GM23338 (cell line): ENCODE measurements at regions not wholly inside any gene's neighbourhood (a gene's known extent, or its start where the extent isn't known, plus 50 kb on each side); places are given as distances from the start of the nearest gene placed in this dataset.

Experiments used
- CREB1 ChIP-seq: fragments of 250-450 bp; sonication (Bioruptor Pico); IDR thresholded peaks from 2 replicates; pipeline ENCODE4 v1.5.0; 2020; ENCODE audit warnings: low read depth, mild to moderate bottlenecking, moderate library complexity
- ETS1 ChIP-seq: IDR thresholded peaks from 2 replicates; pipeline ENCODE4 v1.6.1; 2016; ENCODE audit warnings: antibody characterized with exemption
- EZH2 ChIP-seq: fragments of 200-600 bp; sonication (generic); IDR thresholded peaks from one replicate; pipeline ENCODE4 v1.8.0; 2017; ENCODE audit warnings: antibody characterized with exemption, mild to moderate bottlenecking, low read depth; ENCODE audit not compliant: unreplicated experiment
- EZH2phosphoT487 ChIP-seq: fragments of 200-600 bp; sonication (generic); IDR thresholded peaks from one replicate; pipeline ENCODE4 v1.8.1; 2018; ENCODE audit warnings: antibody characterized with exemption; ENCODE audit not compliant: unreplicated experiment
- JUNB ChIP-seq: IDR thresholded peaks from one replicate; pipeline ENCODE4 v1.6.1; 2016; ENCODE audit warnings: antibody characterized with exemption; ENCODE audit not compliant: unreplicated experiment
- NANOG ChIP-seq: IDR thresholded peaks from 2 replicates; pipeline ENCODE4 v1.6.1; 2016; ENCODE audit warnings: antibody characterized with exemption, borderline replicate concordance
- POLR2AphosphoS5 ChIP-seq: IDR thresholded peaks from 2 replicates; pipeline ENCODE4 v1.6.1; 2016; ENCODE audit warnings: antibody characterized with exemption, low read depth
- STAT1 ChIP-seq: IDR thresholded peaks from one replicate; pipeline ENCODE4 v1.6.1; 2016; ENCODE audit warnings: antibody characterized with exemption; ENCODE audit not compliant: unreplicated experiment
- ZNF114 ChIP-seq: fragments of 250-450 bp; sonication (Bioruptor Pico); IDR thresholded peaks from 2 replicates; pipeline ENCODE4 v1.5.0; 2020; ENCODE audit warnings: mild to moderate bottlenecking, moderate library complexity
- ZNF331 ChIP-seq: fragments of 250-450 bp; sonication (Bioruptor Pico); IDR thresholded peaks from 2 replicates; pipeline ENCODE4 v1.5.0; 2020; ENCODE audit warnings: low read depth, mild to moderate bottlenecking, moderate library complexity
- TF ChIP-seq, protein P1 (sequence below), 2 experiments: fragments of 200-600 bp in 1 of 2; sonication (generic) in 1 of 2; conservative IDR thresholded peaks; 2 replicates each; pipeline versions ENCODE4 v1.5.1 to v1.6.1; 2016 to 2017; ENCODE audit warnings: antibody characterized with exemption in 2 of 2, low read depth in 2 of 2, mild to moderate bottlenecking in 2 of 2, moderate library complexity in 1 of 2
- TF ChIP-seq, protein P2 (sequence below): fragments of 250-450 bp; sonication (Bioruptor Pico); IDR thresholded peaks from 2 replicates; pipeline ENCODE4 v1.5.0; 2020; ENCODE audit warnings: mild to moderate bottlenecking, moderate library complexity
- TF ChIP-seq, protein P3 (sequence below): IDR thresholded peaks from one replicate; pipeline ENCODE4 v1.6.1; 2018; ENCODE audit warnings: antibody characterized with exemption; ENCODE audit not compliant: unreplicated experiment

GRCh38 chr3:104353951-104354350 lies 1012.8 kb upstream of the ALCAM start:
- TF ChIP-seq, protein P1, sequence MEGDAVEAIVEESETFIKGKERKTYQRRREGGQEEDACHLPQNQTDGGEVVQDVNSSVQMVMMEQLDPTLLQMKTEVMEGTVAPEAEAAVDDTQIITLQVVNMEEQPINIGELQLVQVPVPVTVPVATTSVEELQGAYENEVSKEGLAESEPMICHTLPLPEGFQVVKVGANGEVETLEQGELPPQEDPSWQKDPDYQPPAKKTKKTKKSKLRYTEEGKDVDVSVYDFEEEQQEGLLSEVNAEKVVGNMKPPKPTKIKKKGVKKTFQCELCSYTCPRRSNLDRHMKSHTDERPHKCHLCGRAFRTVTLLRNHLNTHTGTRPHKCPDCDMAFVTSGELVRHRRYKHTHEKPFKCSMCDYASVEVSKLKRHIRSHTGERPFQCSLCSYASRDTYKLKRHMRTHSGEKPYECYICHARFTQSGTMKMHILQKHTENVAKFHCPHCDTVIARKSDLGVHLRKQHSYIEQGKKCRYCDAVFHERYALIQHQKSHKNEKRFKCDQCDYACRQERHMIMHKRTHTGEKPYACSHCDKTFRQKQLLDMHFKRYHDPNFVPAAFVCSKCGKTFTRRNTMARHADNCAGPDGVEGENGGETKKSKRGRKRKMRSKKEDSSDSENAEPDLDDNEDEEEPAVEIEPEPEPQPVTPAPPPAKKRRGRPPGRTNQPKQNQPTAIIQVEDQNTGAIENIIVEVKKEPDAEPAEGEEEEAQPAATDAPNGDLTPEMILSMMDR (conservative IDR thresholded peaks at IDR 0.05; ENCODE audit: low read depth in 2 of 2): no peak
- no peak for TF ChIP-seq JUNB
- TF ChIP-seq EZH2: no peak
- TF ChIP-seq POLR2AphosphoS5: no peak
- TF ChIP-seq EZH2phosphoT487: no peak
- TF ChIP-seq, protein P2, sequence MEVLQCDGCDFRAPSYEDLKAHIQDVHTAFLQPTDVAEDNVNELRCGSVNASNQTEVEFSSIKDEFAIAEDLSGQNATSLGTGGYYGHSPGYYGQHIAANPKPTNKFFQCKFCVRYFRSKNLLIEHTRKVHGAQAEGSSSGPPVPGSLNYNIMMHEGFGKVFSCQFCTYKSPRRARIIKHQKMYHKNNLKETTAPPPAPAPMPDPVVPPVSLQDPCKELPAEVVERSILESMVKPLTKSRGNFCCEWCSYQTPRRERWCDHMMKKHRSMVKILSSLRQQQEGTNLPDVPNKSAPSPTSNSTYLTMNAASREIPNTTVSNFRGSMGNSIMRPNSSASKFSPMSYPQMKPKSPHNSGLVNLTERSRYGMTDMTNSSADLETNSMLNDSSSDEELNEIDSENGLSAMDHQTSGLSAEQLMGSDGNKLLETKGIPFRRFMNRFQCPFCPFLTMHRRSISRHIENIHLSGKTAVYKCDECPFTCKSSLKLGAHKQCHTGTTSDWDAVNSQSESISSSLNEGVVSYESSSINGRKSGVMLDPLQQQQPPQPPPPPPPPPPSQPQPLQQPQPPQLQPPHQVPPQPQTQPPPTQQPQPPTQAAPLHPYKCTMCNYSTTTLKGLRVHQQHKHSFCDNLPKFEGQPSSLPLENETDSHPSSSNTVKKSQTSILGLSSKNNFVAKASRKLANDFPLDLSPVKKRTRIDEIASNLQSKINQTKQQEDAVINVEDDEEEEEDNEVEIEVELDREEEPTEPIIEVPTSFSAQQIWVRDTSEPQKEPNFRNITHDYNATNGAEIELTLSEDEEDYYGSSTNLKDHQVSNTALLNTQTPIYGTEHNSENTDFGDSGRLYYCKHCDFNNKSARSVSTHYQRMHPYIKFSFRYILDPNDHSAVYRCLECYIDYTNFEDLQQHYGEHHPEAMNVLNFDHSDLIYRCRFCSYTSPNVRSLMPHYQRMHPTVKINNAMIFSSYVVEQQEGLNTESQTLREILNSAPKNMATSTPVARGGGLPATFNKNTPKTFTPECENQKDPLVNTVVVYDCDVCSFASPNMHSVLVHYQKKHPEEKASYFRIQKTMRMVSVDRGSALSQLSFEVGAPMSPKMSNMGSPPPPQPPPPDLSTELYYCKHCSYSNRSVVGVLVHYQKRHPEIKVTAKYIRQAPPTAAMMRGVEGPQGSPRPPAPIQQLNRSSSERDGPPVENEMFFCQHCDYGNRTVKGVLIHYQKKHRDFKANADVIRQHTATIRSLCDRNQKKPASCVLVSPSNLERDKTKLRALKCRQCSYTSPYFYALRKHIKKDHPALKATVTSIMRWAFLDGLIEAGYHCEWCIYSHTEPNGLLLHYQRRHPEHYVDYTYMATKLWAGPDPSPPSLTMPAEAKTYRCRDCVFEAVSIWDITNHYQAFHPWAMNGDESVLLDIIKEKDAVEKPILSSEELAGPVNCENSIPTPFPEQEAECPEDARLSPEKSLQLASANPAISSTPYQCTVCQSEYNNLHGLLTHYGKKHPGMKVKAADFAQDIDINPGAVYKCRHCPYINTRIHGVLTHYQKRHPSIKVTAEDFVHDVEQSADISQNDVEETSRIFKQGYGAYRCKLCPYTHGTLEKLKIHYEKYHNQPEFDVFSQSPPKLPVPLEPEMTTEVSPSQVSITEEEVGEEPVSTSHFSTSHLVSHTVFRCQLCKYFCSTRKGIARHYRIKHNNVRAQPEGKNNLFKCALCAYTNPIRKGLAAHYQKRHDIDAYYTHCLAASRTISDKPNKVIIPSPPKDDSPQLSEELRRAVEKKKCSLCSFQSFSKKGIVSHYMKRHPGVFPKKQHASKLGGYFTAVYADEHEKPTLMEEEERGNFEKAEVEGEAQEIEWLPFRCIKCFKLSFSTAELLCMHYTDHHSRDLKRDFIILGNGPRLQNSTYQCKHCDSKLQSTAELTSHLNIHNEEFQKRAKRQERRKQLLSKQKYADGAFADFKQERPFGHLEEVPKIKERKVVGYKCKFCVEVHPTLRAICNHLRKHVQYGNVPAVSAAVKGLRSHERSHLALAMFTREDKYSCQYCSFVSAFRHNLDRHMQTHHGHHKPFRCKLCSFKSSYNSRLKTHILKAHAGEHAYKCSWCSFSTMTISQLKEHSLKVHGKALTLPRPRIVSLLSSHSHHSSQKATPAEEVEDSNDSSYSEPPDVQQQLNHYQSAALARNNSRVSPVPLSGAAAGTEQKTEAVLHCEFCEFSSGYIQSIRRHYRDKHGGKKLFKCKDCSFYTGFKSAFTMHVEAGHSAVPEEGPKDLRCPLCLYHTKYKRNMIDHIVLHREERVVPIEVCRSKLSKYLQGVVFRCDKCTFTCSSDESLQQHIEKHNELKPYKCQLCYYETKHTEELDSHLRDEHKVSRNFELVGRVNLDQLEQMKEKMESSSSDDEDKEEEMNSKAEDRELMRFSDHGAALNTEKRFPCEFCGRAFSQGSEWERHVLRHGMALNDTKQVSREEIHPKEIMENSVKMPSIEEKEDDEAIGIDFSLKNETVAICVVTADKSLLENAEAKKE (CRISPR knock-in tag): no peak
- TF ChIP-seq, protein P3, sequence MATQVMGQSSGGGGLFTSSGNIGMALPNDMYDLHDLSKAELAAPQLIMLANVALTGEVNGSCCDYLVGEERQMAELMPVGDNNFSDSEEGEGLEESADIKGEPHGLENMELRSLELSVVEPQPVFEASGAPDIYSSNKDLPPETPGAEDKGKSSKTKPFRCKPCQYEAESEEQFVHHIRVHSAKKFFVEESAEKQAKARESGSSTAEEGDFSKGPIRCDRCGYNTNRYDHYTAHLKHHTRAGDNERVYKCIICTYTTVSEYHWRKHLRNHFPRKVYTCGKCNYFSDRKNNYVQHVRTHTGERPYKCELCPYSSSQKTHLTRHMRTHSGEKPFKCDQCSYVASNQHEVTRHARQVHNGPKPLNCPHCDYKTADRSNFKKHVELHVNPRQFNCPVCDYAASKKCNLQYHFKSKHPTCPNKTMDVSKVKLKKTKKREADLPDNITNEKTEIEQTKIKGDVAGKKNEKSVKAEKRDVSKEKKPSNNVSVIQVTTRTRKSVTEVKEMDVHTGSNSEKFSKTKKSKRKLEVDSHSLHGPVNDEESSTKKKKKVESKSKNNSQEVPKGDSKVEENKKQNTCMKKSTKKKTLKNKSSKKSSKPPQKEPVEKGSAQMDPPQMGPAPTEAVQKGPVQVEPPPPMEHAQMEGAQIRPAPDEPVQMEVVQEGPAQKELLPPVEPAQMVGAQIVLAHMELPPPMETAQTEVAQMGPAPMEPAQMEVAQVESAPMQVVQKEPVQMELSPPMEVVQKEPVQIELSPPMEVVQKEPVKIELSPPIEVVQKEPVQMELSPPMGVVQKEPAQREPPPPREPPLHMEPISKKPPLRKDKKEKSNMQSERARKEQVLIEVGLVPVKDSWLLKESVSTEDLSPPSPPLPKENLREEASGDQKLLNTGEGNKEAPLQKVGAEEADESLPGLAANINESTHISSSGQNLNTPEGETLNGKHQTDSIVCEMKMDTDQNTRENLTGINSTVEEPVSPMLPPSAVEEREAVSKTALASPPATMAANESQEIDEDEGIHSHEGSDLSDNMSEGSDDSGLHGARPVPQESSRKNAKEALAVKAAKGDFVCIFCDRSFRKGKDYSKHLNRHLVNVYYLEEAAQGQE: no peak
- no peak for TF ChIP-seq ETS1
- TF ChIP-seq CREB1 (CRISPR knock-in tag): no peak
- TF ChIP-seq STAT1: no peak
- TF ChIP-seq ZNF331 (CRISPR knock-in tag): no peak
- no peak for TF ChIP-seq ZNF114 (CRISPR knock-in tag)
- TF ChIP-seq NANOG: no peak
